NB4 (cell line): ENCODE measurements at regions not wholly inside any gene's neighbourhood (a gene's known extent, or its start where the extent isn't known, plus 50 kb on each side); places are given as distances from the start of the nearest gene placed in this dataset.

Experiments
- DNase-seq: peaks from one replicate; pipeline ENCODE4 v3.0.0; 2010; ENCODE audit warnings: low read depth
- H3K4me3 ChIP-seq: one replicate; pipeline ENCODE4 v1.5.1; 2011; ENCODE audit warnings: mild to moderate bottlenecking, low read depth, low read length, moderate library complexity
- MYC ChIP-seq: IDR thresholded peaks from 2 replicates; pipeline ENCODE4 v1.6.1; 2011; ENCODE audit warnings: low read depth, low read length
- POLR2A ChIP-seq: IDR thresholded peaks from 2 replicates; pipeline ENCODE4 v1.6.1; 2011; ENCODE audit warnings: mild to moderate bottlenecking; ENCODE audit not compliant: insufficient read length; ENCODE audit errors: extremely low read depth
- TF ChIP-seq, protein P1 (sequence below): IDR thresholded peaks from one replicate; pipeline ENCODE4 v1.5.1; 2012; ENCODE audit warnings: low read depth, low read length
- TF ChIP-seq, protein P2 (sequence below): IDR thresholded peaks from 2 replicates; pipeline ENCODE4 v1.6.1; 2011; ENCODE audit warnings: low read depth, low read length

DNA sequence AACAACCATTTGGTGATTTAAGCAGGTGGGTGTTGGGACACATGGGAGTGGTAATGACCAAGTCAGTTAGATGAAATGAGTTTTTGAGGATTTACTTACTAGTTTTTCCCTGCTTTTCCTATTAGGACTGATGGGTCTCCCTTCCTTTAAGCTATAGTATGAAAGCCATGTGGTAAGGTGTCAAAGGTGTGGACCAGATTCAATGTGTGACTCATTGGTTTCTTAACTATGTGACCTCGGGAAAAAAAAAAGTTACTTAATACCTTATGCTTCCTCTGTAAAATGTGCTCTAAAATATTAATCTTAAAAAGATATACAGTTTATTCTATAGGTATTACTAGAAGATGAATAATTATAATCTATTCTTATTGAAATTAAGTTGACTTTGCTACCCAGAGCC, 93.7 kb downstream of the DUSP10 start:
- H3K4me3 ChIP-seq = no peak overlapping the region
- TF ChIP-seq POLR2A = no peak
- TF ChIP-seq, protein P1, sequence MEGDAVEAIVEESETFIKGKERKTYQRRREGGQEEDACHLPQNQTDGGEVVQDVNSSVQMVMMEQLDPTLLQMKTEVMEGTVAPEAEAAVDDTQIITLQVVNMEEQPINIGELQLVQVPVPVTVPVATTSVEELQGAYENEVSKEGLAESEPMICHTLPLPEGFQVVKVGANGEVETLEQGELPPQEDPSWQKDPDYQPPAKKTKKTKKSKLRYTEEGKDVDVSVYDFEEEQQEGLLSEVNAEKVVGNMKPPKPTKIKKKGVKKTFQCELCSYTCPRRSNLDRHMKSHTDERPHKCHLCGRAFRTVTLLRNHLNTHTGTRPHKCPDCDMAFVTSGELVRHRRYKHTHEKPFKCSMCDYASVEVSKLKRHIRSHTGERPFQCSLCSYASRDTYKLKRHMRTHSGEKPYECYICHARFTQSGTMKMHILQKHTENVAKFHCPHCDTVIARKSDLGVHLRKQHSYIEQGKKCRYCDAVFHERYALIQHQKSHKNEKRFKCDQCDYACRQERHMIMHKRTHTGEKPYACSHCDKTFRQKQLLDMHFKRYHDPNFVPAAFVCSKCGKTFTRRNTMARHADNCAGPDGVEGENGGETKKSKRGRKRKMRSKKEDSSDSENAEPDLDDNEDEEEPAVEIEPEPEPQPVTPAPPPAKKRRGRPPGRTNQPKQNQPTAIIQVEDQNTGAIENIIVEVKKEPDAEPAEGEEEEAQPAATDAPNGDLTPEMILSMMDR = no peak
- TF ChIP-seq, protein P2, sequence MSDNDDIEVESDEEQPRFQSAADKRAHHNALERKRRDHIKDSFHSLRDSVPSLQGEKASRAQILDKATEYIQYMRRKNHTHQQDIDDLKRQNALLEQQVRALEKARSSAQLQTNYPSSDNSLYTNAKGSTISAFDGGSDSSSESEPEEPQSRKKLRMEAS = no peak
- no peak for TF ChIP-seq MYC
- DNase-seq = no peak
